HepG2 (cell line): ENCODE measurements at regions not wholly inside any gene's neighbourhood (a gene's known extent, or its start where the extent isn't known, plus 50 kb on each side); places are given as distances from the start of the nearest gene placed in this dataset.

ENCODE experiments used
- ATAC-seq: fragments of 200-7000 bp; cut with Tn5 transposase; 3 replicates; pipeline ENCODE4 v1.9.1; 2020; ENCODE audit warnings: mild to moderate bottlenecking, moderate library complexity
- BruUV-seq: library from RNA; stranded (reverse); fragments of 400-500 nt; replicated peaks from 2 replicates; lab custom pipeline; 2021; lab: Mats Ljungman, UMichigan
- CTCF ChIA-PET: fragments of 300-600 bp; formaldehyde crosslinking; extraction: SDS; loops from one replicate; lab custom pipeline; 2021; ENCODE audit warnings: low total read pairs, inconsistent platforms, low intra/inter-chr PET ratio; lab: Yijun Ruan, JAX
- POLR2A ChIA-PET: fragments of 350-600 bp; sonication (Branson Sonifier 250); formaldehyde crosslinking; loops from one replicate; lab custom pipeline; 2020; ENCODE audit warnings: antibody characterized with exemption, inconsistent platforms; lab: Yijun Ruan, JAX
- DNase-seq: peaks from one replicate; pipeline ENCODE4 v3.0.0-alpha.2; 2015; ENCODE audit warnings: low spot score
- FAIRE-seq: peaks from 3 replicates; lab custom pipeline; 2011; peaks lifted over from hg19 to GRCh38; lab: Jason Lieb, UNC
- H2AFZ ChIP-seq: one replicate; pipeline ENCODE4 v1.6.1; 2011; ENCODE audit warnings: low read length, inconsistent platforms
- H3K27ac ChIP-seq: fragments of 300-600 bp; 3 replicates; pipeline ENCODE4 v1.8.0; 2011; ENCODE audit warnings: mixed run types, mild to moderate bottlenecking, mixed read lengths, low read length, inconsistent platforms; ENCODE audit not compliant: insufficient read depth; ENCODE audit errors: extremely low read length
- H3K27me3 ChIP-seq, 2 experiments: fragments of 200-600 bp in 1 of 2; 2 replicates in 1 of 2; 3 replicates in 1 of 2; pipeline versions ENCODE4 v1.6.0 to v1.8.0; 2011; ENCODE audit warnings: low read length in 2 of 2, mild to moderate bottlenecking in 2 of 2, moderate library complexity in 2 of 2, inconsistent platforms in 1 of 2; ENCODE audit not compliant: insufficient read depth in 2 of 2, control insufficient read depth in 1 of 2
- H3K36me3 ChIP-seq, 2 experiments: fragments of 200-600 bp in 1 of 2; replicated peaks in 1 of 2; 2 replicates in 1 of 2; 3 replicates in 1 of 2; pipeline versions ENCODE4 v1.5.1 to v1.8.0; 2011; ENCODE audit warnings: low read length in 2 of 2, inconsistent platforms in 1 of 2; ENCODE audit not compliant: insufficient read depth in 2 of 2, control insufficient read depth in 1 of 2
- H3K4me1 ChIP-seq: 2 replicates; pipeline ENCODE4 v1.5.1; 2012; ENCODE audit warnings: low read length, inconsistent platforms; ENCODE audit not compliant: insufficient read depth
- H3K4me2 ChIP-seq: 2 replicates; pipeline ENCODE4 v1.6.0; 2011; ENCODE audit warnings: low read depth, low read length, inconsistent platforms
- H3K4me3 ChIP-seq, 3 experiments: fragments of 200-600 bp in 1 of 3; sonication (generic), shearing (Covaris generic) in 1 of 3; replicated peaks in 1 of 3; 2 replicates each; pipeline ENCODE4 v1.5.1; 2011 to 2016; ENCODE audit warnings: low read length in 3 of 3, inconsistent platforms in 2 of 3, low read depth in 2 of 3, mild to moderate bottlenecking in 2 of 3, control low read depth in 1 of 3, mixed read lengths in 1 of 3; ENCODE audit not compliant: insufficient read depth in 1 of 3
- H3K79me2 ChIP-seq: one replicate; pipeline ENCODE4 v1.6.1; 2011; ENCODE audit warnings: low read length, inconsistent platforms; ENCODE audit not compliant: insufficient read depth
- H3K9ac ChIP-seq: 2 replicates; pipeline ENCODE4 v1.6.0; 2011; ENCODE audit warnings: mild to moderate bottlenecking, low read depth, low read length, inconsistent platforms; ENCODE audit not compliant: insufficient read depth
- H3K9me3 ChIP-seq: 2 replicates; pipeline ENCODE4 v1.5.1; 2012; ENCODE audit warnings: mild to moderate bottlenecking, low read length
- H4K20me1 ChIP-seq: 2 replicates; pipeline ENCODE4 v1.6.0; 2011; ENCODE audit warnings: inconsistent platforms, mild to moderate bottlenecking, low read length, moderate library complexity; ENCODE audit not compliant: insufficient read depth
- GFI1 ChIP-seq: sonication (generic); formaldehyde crosslinking; IDR thresholded peaks from 2 replicates; pipeline ENCODE4 v1.5.0; 2020; ENCODE audit warnings: missing genetic modification reagents, mild to moderate bottlenecking, borderline replicate concordance
- KDM2A ChIP-seq: sonication (generic); formaldehyde crosslinking; IDR thresholded peaks from 2 replicates; pipeline ENCODE4 v1.4.0; 2020; ENCODE audit warnings: low read depth, missing genetic modification reagents, borderline replicate concordance
- MTF2 ChIP-seq: sonication (generic); formaldehyde crosslinking; IDR thresholded peaks from 2 replicates; pipeline ENCODE4 v1.5.0; 2020; ENCODE audit warnings: missing genetic modification reagents, borderline replicate concordance
- SIN3A ChIP-seq: IDR thresholded peaks from 2 replicates; pipeline ENCODE4 v1.6.1; 2011; ENCODE audit warnings: low read depth, mild to moderate bottlenecking, control low read depth, low read length, borderline replicate concordance
- SMAD9 ChIP-seq: sonication (generic); formaldehyde crosslinking; IDR thresholded peaks from 2 replicates; pipeline ENCODE4 v1.5.1; 2020; ENCODE audit warnings: mild to moderate bottlenecking, missing genetic modification reagents
- TARDBP ChIP-seq: sonication (generic); formaldehyde crosslinking; IDR thresholded peaks from 2 replicates; pipeline ENCODE4 v1.8.0; 2022; ENCODE audit warnings: mild to moderate bottlenecking, missing genetic modification reagents
- TBL1XR1 ChIP-seq: fragments of 150-350 bp; IDR thresholded peaks from 2 replicates; pipeline ENCODE4 v1.6.1; 2014; ENCODE audit warnings: borderline replicate concordance, low read length; ENCODE audit not compliant: partially characterized antibody
- TOE1 ChIP-seq: sonication (generic); formaldehyde crosslinking; IDR thresholded peaks from 2 replicates; pipeline ENCODE4 v1.4.0; 2020; ENCODE audit warnings: mild to moderate bottlenecking, missing genetic modification reagents
- ZFYVE20 ChIP-seq: sonication (generic); formaldehyde crosslinking; IDR thresholded peaks from 2 replicates; pipeline ENCODE4 v1.8.0; 2023; ENCODE audit warnings: low read depth, mild to moderate bottlenecking, moderate library complexity, missing genetic modification reagents, borderline replicate concordance
- ZIK1 ChIP-seq: sonication (generic); formaldehyde crosslinking; IDR thresholded peaks from 2 replicates; pipeline ENCODE4 v1.5.0; 2020; ENCODE audit warnings: mild to moderate bottlenecking, low read depth, missing genetic modification reagents, borderline replicate concordance
- ZNF333 ChIP-seq: sonication (generic); formaldehyde crosslinking; IDR thresholded peaks from 2 replicates; pipeline ENCODE4 v1.4.0; 2020; ENCODE audit warnings: mild to moderate bottlenecking, missing genetic modification reagents, borderline replicate concordance
- ZNF558 ChIP-seq: sonication (generic); formaldehyde crosslinking; IDR thresholded peaks from 2 replicates; pipeline ENCODE4 v1.9.0; 2022; ENCODE audit warnings: mild to moderate bottlenecking, missing genetic modification reagents, borderline replicate concordance
- ZNF607 ChIP-seq: sonication (generic); formaldehyde crosslinking; IDR thresholded peaks from 2 replicates; pipeline ENCODE4 v1.5.1; 2020; ENCODE audit warnings: missing genetic modification reagents, mild to moderate bottlenecking, borderline replicate concordance
- ZNF703 ChIP-seq: sonication (generic); formaldehyde crosslinking; IDR thresholded peaks from 2 replicates; pipeline ENCODE4 v1.5.1; 2020; ENCODE audit warnings: missing genetic modification reagents, mild to moderate bottlenecking, moderate library complexity, borderline replicate concordance
- WGBS: methylation state at CpG from one replicate; pipeline ENCODE4 v1.1.6; 2017; ENCODE audit warnings: low lambda C conversion rate; 5-methylcytosine and 5-hydroxymethylcytosine counted together
- in situ Hi-C: cut with HindIII; loops from 2 replicates; pipeline ENCODE4 v1.10.0; 2017; ENCODE audit warnings: low pct_unique_long_range_greater_than_20kb; ENCODE audit not compliant: extremely low pct_ligation_motif_present
- intact Hi-C: fragments of 100-400 bp; cut with micrococcal nuclease; formaldehyde crosslinking; loops from one replicate; pipeline ENCODE4 v1.10.0; 2022; ENCODE audit not compliant: unreplicated experiment
- TF ChIP-seq, protein P1 (sequence below): sonication (generic); formaldehyde crosslinking; IDR thresholded peaks from 2 replicates; pipeline ENCODE4 v1.4.0; 2020; ENCODE audit warnings: missing genetic modification reagents
- TF ChIP-seq, protein P2 (sequence below): sonication (generic); formaldehyde crosslinking; IDR thresholded peaks from 2 replicates; pipeline ENCODE4 v1.8.1; 2023; ENCODE audit warnings: mild to moderate bottlenecking, inconsistent platforms, moderate library complexity, missing genetic modification reagents, borderline replicate concordance
- TF ChIP-seq, protein P3 (sequence below): sonication (generic); formaldehyde crosslinking; conservative IDR thresholded peaks from 2 replicates; pipeline ENCODE4 v1.8.1; 2023; ENCODE audit warnings: missing genetic modification reagents

DNA sequence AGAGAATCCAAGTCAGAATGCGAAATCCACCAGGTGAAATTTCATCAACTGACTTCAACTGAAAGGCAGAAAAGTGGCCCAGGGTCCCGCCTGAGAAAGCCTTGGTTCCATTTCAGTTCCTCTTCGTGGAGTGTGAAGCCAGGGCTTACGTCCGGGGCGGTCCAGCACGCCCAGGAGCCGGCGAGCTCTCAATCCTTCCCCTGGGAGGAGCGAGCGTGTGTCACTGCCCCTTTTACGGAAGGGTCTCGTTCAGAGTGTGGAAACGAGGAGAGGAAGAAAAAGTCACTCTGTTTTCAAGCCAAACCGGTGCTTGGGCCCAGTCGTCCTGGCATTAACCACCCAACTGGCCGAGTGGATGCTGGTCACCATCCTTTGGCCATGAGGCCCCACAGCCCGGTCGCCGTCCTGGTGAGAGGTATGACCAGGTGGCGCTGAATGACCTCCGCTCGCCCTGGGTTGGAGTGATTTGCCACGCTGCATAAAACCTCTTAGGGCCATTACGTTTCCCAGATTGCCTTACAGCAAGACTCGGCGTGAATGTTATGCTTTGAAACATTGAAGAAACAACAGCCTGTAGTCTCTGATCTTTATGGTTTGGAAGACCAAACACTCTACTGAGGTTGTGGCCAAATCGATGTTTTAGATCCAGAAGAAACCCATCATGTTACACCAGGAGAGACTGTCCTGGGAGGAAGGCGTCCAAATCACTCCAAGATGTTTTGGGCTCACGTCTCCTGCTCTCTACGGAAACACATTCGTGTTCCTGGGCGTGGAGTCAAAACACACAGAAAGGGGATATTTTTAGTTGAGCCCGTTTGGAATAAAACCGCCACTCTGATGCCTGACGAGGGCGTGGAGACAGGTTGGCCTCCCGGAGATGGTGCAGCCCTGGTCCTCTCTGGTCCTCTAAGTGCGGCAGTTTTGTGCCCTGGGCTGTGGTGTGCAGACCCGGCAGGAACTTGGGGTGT lies 93.6 kb upstream of the ACTRT2 start:
- Histone ChIP-seq H3K79me2 (no peaks in the 10 kb centered on the region), H3K36me3 (no peaks in the 10 kb centered on the region), H3K9ac (no peak overlapping the region), H3K27me3 (peaks cover 23 to 90% of the 10 kb centered on the region in 2 experiments), H3K4me3 (no peak overlapping the region), H3K27ac (no peak overlapping the region), H2AFZ (no peak overlapping the region), H3K9me3 (no peaks in the 10 kb centered on the region), H3K4me1 (no peaks in the 10 kb centered on the region), H3K4me2 (no peak overlapping the region), H4K20me1 (peaks cover 3% of the 10 kb centered on the region; the same call in 1 of the 2 replicates)
- WGBS = 10% methylated on average over 22 of the region's 40 CpGs
- no peak for DNase-seq
- intact Hi-C loops = no loop called here
- POLR2A ChIA-PET = no interaction called here
- in situ Hi-C loops = no loop called here
- no TSS peak for BruUV-seq
- no peak for FAIRE-seq
- no peak for ATAC-seq
- CTCF ChIA-PET = no interaction called here
- no peak for TF ChIP-seq SIN3A
- no peak for TF ChIP-seq ZNF558 (CRISPR knock-in tag)
- TF ChIP-seq GFI1 = no peak
- TF ChIP-seq, protein P1, sequence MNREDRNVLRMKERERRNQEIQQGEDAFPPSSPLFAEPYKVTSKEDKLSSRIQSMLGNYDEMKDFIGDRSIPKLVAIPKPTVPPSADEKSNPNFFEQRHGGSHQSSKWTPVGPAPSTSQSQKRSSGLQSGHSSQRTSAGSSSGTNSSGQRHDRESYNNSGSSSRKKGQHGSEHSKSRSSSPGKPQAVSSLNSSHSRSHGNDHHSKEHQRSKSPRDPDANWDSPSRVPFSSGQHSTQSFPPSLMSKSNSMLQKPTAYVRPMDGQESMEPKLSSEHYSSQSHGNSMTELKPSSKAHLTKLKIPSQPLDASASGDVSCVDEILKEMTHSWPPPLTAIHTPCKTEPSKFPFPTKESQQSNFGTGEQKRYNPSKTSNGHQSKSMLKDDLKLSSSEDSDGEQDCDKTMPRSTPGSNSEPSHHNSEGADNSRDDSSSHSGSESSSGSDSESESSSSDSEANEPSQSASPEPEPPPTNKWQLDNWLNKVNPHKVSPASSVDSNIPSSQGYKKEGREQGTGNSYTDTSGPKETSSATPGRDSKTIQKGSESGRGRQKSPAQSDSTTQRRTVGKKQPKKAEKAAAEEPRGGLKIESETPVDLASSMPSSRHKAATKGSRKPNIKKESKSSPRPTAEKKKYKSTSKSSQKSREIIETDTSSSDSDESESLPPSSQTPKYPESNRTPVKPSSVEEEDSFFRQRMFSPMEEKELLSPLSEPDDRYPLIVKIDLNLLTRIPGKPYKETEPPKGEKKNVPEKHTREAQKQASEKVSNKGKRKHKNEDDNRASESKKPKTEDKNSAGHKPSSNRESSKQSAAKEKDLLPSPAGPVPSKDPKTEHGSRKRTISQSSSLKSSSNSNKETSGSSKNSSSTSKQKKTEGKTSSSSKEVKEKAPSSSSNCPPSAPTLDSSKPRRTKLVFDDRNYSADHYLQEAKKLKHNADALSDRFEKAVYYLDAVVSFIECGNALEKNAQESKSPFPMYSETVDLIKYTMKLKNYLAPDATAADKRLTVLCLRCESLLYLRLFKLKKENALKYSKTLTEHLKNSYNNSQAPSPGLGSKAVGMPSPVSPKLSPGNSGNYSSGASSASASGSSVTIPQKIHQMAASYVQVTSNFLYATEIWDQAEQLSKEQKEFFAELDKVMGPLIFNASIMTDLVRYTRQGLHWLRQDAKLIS (CRISPR knock-in tag) = no peak
- no peak for TF ChIP-seq TBL1XR1
- TF ChIP-seq, protein P2, sequence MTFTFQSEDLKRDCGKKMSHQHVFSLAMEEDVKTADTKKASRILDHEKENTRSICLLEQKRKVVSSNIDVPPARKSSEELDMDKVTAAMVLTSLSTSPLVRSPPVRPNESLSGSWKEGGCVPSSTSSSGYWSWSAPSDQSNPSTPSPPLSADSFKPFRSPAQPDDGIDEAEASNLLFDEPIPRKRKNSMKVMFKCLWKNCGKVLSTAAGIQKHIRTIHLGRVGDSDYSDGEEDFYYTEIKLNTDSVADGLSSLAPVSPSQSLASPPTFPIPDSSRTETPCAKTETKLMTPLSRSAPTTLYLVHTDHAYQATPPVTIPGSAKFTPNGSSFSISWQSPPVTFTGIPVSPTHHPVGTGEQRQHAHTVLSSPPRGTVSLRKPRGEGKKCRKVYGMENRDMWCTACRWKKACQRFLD = no peak
- no peak for TF ChIP-seq ZNF703 (CRISPR knock-in tag)
- no peak for TF ChIP-seq ZIK1 (CRISPR knock-in tag)
- TF ChIP-seq, protein P3, sequence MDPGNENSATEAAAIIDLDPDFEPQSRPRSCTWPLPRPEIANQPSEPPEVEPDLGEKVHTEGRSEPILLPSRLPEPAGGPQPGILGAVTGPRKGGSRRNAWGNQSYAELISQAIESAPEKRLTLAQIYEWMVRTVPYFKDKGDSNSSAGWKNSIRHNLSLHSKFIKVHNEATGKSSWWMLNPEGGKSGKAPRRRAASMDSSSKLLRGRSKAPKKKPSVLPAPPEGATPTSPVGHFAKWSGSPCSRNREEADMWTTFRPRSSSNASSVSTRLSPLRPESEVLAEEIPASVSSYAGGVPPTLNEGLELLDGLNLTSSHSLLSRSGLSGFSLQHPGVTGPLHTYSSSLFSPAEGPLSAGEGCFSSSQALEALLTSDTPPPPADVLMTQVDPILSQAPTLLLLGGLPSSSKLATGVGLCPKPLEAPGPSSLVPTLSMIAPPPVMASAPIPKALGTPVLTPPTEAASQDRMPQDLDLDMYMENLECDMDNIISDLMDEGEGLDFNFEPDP (CRISPR knock-in tag) = no peak
- no peak for TF ChIP-seq TOE1 (CRISPR knock-in tag)
- TF ChIP-seq ZFYVE20 (CRISPR knock-in tag) = no peak
- no peak for TF ChIP-seq ZNF607
- TF ChIP-seq SMAD9 (CRISPR knock-in tag) = no peak
- no peak for TF ChIP-seq TARDBP (CRISPR knock-in tag)
- TF ChIP-seq ZNF333 (CRISPR knock-in tag) = no peak
- TF ChIP-seq KDM2A (CRISPR knock-in tag) = no peak
- no peak for TF ChIP-seq MTF2 (CRISPR knock-in tag)
